ENCODE measurements at regions not wholly inside any gene's neighbourhood (a gene's known extent, or its start where the extent isn't known, plus 50 kb on each side); places are given as distances from the start of the nearest gene placed in this dataset.

DNA sequence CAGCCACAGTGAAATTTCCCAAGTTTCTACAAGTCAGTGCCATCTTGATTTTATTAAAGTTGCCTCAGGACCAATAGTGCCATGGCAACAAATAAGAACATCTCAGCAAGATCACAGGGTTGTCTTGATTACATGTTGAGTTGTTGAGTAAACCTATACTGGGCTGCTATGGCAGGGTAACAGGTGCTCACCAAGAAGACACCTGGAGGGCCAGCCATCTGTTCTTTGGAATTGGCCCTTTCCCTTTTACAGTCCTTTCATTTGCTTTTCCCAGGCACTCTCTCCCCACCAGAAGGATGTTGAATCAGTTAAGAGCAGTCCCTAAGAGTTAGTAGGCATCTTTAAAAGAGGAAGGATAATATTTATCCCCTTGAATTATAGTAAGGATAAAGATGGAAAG, 582.0 kb downstream of the TNS3 start:
- intact Hi-C loops (cut with micrococcal nuclease), result no loop called here

DNA sequence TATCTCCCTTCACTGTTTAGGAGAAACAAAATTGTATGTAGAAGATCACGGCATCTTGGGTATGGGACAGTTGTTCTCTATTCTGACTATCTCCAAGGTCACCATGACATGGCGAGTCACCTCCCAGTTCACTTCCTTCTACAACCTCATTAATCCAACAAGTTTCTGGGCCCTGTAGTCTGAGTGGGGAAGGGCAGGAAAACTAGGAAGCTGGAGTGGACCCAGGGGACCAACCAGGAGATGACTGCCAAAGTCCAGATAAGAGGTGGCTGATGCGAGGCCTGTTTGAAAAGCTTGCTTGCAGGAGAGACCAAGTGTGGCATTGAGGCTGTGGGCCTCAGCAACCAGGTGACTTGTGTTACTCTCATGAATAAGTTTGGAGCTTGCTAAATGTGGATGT, 584.9 kb downstream of the TNS3 start:
- intact Hi-C loops (cut with micrococcal nuclease), result no loop called here

- intact Hi-C loops (cut with micrococcal nuclease), result no loop called here
Observed at GRCh38 chr7:46993396-46993795, 588.5 kb downstream of the TNS3 start.

DNA sequence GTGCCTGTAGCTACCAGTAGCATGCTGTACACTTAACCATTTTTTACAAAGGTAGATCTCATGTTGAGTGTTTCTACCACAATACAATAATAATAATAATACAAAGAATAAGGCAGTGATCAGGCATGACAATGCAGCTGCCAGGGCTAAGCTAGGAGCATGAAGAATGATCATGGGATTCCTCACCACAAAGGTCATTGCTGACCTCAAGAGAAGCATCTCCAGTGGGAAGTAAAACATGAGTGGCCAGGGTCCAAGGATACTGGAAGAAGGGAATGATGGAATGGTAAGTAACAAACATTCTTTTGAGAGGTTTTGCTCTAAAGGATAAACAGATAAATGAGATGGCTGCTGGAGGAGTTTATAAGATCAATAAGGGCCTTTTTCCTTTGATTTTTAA, 591.1 kb downstream of the TNS3 start:
- intact Hi-C loops (cut with micrococcal nuclease), result no loop called here

GRCh38 chr7:46989247-46989646, 592.7 kb downstream of the TNS3 start:
- intact Hi-C loops (cut with micrococcal nuclease), result no loop called here

DNA sequence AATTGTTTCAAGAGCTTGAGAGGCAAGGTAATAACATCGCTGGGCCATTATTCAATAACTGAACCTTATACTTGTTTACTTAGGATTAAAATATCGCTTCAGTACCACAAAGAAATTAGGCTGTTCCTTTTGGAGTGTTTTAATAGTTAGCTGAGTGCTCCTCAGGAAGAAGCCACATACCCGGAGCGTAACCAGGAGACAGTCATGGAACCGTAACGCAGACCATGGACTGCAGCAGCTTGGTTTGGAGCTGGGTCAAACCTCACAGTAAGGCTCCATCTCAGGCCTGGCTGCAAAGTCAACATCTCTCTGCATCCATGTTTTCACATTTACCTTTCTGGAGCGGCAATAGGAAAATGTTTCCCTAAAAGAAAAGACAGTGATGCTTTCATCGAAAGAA, 599.0 kb downstream of the TNS3 start:
- intact Hi-C loops (cut with micrococcal nuclease), result no loop called here

DNA sequence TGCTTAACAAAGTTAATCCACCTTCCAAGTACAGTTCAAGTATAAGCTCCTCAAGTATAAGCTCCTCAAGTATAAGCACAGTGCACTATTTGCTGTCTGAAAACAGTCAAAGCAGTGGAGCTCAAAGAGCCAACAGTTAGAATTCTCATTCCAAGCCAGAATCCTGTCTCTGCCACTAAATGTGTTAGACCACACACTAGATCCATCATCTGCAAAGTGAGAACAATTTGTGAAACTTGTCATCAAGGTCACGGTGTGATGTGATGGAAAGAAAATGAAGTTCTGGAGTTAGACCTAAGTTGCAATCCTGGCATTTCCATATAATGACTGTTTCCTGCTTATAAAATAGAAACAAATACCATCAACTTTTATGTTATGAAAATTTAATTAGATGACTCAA, 602.5 kb downstream of the TNS3 start:
- intact Hi-C loops (cut with micrococcal nuclease), result no loop called here

DNA sequence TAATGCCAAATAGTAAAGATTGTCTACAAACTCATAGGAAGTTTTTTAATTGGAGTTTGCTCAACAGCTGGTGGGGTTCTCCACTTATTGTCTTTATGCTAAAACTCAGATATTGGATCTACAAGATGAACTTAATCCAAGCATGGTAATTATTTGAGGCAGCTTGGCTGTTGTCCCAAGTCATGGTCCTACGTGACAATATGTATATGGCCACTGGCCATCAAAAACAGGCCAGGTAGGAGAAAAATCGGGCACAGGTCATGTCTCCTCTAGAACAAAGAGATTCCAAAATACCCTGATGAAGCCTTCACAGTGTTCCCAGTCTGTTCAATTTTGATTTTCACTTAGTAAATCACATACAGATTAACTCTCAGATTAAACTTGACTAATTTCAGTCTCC, 606.4 kb downstream of the TNS3 start:
- intact Hi-C loops (cut with micrococcal nuclease), result no loop called here

GRCh38 chr7:46972205-46972604, 609.7 kb downstream of the TNS3 start:
- intact Hi-C loops (cut with micrococcal nuclease), result no loop called here

DNA sequence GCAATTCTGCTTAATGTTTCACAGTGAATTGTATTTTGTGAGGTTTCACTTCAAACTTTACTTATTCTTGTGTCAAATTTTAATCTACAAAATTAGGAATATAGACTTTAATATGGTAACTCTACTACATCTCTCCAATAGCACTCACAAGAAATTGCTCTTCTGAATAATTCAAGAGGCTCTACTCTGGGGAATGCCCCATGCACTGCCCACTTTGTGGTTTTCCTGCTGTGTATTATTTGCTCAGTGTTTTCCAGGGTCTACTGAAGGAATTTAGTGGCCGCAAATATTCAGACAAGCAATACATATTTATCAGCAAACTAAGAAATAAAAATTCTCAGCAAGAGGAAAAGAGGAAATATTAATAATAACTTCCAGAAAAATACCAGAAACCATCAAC, 611.4 kb downstream of the TNS3 start:
- intact Hi-C loops (cut with micrococcal nuclease), result no loop called here

DNA sequence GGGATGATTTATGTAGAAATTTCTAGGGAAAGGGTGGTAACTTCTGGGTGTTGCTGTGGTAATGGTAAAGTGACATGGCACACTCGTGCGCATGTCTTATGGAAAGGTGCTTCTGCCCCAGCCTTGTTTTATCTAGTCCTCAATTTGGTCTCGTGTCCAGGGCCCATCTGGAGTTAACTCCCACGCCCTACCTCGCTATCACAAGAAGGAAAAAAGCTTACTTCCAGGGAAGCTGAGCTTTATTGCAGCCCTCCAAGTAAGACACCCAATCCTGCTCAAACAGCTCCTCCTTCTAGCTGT, 611.8 kb downstream of the TNS3 start:
- intact Hi-C loops (cut with micrococcal nuclease), result no loop called here

DNA sequence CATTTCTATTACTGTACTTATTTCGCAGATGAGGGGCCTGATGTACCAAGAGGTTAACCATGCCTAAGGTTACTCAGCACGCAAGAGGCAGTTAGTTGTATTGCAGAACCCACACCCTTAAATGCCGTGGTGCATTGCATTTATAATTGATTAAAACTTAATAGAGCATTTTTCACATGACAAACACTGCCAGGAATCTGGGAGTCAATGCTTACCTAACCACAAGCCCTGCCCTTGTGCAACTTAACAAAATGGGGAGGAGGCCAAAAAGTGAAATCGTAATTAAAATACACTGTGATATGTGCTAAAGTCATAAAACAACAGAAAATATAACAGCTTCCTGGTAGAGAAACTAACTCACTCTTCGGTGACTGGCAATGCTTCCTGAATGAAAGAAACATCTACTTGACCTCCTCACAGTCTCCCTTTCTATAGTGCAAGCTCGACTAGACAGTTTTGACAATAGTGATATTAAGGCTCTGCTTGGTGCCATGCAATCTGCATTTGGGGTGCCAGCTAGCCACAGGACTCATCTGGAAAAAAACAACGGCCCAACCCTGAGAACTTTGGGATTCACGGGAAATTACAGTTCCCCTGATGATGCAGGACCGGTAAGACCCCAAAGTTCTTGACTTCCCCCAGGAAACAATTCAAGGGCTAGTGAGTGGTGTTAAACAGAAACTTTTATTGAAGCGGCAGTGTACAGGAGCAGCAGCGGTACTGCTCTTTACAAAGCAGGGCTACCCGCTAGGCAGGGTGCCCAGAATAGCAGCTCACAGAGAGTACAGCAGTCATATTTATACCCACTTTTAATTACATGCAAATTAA, 612.4 kb downstream of the TNS3 start:
- intact Hi-C loops (cut with micrococcal nuclease), result no loop called here

GRCh38 chr7:46968003-46968402, 613.9 kb downstream of the TNS3 start:
- intact Hi-C loops (cut with micrococcal nuclease), result no loop called here

DNA sequence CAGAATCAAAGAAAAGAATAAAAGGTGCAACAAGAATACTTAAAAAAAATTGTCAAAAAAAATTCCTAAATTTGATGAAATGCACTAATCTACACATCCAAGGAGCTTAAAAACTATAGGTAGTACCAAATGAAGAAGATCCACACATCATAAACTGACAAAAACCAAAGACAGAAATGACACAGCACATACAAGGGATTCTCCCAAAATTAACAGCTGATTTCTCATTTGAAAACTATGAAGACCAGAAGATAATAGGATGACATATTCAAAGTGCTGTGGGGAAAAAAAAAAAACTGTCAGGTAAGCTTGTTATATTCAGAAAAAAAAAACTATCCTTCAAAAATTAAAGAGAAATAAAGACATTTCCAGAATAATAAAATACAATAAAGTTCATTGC, 618.2 kb downstream of the TNS3 start:
- intact Hi-C loops (cut with micrococcal nuclease), result no loop called here

GRCh38 chr7:46960970-46961369, 620.9 kb downstream of the TNS3 start:
- intact Hi-C loops (cut with micrococcal nuclease), result no loop called here

- intact Hi-C loops (cut with micrococcal nuclease), result no loop called here
Observed at GRCh38 chr7:46957195-46957594, 624.7 kb downstream of the TNS3 start.

DNA sequence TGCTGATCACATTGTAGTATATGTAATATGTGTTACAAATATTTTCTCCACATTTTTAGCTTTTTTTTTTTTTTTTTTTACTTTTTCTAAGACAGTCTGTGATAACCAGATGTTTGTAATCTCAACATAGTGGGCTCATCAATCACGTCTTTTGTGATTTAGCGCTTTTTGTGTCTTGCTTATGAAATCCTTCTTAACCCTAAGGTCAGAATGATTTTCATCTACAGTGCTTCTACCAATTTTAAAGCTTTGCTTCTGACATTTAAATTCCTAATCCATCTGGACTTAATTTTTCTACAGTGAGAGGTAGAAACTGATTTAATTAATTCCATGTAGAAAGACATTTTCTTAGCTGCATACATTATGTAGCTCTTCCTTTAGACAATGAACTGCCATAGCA, 626.4 kb downstream of the TNS3 start:
- intact Hi-C loops (cut with micrococcal nuclease), result no loop called here

GRCh38 chr7:46954181-46954580, 627.7 kb downstream of the TNS3 start:
- intact Hi-C loops (cut with micrococcal nuclease), result no loop called here

- intact Hi-C loops (cut with micrococcal nuclease), result no loop called here
Observed at GRCh38 chr7:46953008-46953407, 628.9 kb downstream of the TNS3 start.

GRCh38 chr7:46949270-46949931, 632.5 kb downstream of the TNS3 start:
- intact Hi-C loops (cut with micrococcal nuclease), result no loop called here

- intact Hi-C loops (cut with micrococcal nuclease), result no loop called here
Observed at GRCh38 chr7:46948716-46949115, 633.2 kb downstream of the TNS3 start.

DNA sequence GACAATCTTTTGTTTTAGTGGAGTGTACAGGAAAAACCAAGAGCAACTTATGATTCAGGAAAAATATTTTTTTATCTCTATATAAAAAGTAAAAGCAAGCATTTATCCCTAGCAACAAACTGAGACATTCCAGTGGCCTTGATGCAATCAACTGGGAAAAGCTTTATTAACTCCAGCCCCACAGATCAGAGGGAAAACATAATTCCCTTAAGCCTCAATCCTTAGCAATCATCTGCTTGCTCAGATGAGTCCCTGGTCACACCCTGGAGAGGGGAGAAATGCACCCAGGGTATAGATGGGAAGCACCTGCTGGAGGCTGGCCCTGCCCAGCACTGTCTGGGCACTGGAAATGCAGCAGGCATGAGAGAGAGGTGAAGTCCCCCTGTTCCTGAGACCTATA, 636.6 kb downstream of the TNS3 start:
- intact Hi-C loops (cut with micrococcal nuclease), result no loop called here

GRCh38 chr7:46943996-46944395, 637.9 kb downstream of the TNS3 start:
- intact Hi-C loops (cut with micrococcal nuclease), result no loop called here

All from T-helper 2 cell treated with Interferon-gamma antibody and Interleukin-4, amounts not matched to agents 100 ng/mL and 5 ng/mL, for 36 hours (primary cell).